K562 (cell line): ENCODE measurements at regions not wholly inside any gene's neighbourhood (a gene's known extent, or its start where the extent isn't known, plus 50 kb on each side); places are given as distances from the start of the nearest gene placed in this dataset.

ENCODE experiments used
- ATAC-seq: fragments of 200-7000 bp; cut with Tn5 transposase; 3 replicates; pipeline ENCODE4 v1.9.1; 2020; ENCODE audit warnings: moderate library complexity
- BruUV-seq: library from RNA; stranded (reverse); fragments of 400-500 nt; replicated peaks from 2 replicates; lab custom pipeline; 2021; lab: Mats Ljungman, UMichigan
- CTCF ChIA-PET: fragments of 300-600 bp; formaldehyde crosslinking; extraction: SDS; loops from one replicate; lab custom pipeline; 2021; ENCODE audit warnings: low intra/inter-chr PET ratio; lab: Yijun Ruan, JAX
- POLR2A ChIA-PET: fragments of 300-600, 350-650 bp; sonication (Branson Sonifier 250); formaldehyde crosslinking; extraction: SDS; loops from one replicate; lab custom pipeline; 2021; ENCODE audit warnings: antibody characterized with exemption, inconsistent platforms; lab: Yijun Ruan, JAX
- DNase-seq, 4 experiments: peaks; one replicate each; pipeline versions ENCODE4 v3.0.0 to v3.0.0-alpha.2; 2011 to 2018; ENCODE audit warnings: low spot score in 3 of 4, mixed read lengths in 3 of 4; ENCODE audit errors: extremely low read depth in 1 of 4
- FAIRE-seq: peaks from 2 replicates; lab custom pipeline; 2011; peaks lifted over from hg19 to GRCh38; lab: Jason Lieb, UNC
- H2AFZ ChIP-seq: 2 replicates; pipeline ENCODE4 v1.6.0; 2011; ENCODE audit warnings: low read depth, low read length, control low read depth, inconsistent platforms
- H3K27ac ChIP-seq: fragments of 200-600 bp; 3 replicates; pipeline ENCODE4 v1.8.0; 2011; ENCODE audit warnings: low read depth, mild to moderate bottlenecking, control low read depth, inconsistent platforms, low read length, moderate library complexity, mixed read lengths; ENCODE audit errors: extremely low read depth
- H3K27me3 ChIP-seq, 2 experiments: fragments of 300-600 bp in 1 of 2; 2 replicates in 1 of 2; 3 replicates in 1 of 2; pipeline versions ENCODE4 v1.6.0 to v1.8.0; 2011; ENCODE audit warnings: inconsistent platforms in 2 of 2, low read length in 2 of 2, mild to moderate bottlenecking in 1 of 2, mixed read lengths in 1 of 2, moderate library complexity in 1 of 2; ENCODE audit not compliant: control insufficient read depth in 2 of 2, insufficient read depth in 2 of 2
- H3K36me3 ChIP-seq: fragments of 300-600 bp; 3 replicates; pipeline ENCODE4 v1.8.0; 2011; ENCODE audit warnings: mild to moderate bottlenecking, low read length, inconsistent platforms; ENCODE audit not compliant: control insufficient read depth, insufficient read depth
- H3K4me1 ChIP-seq, 2 experiments: fragments of 200-600 bp in 1 of 2; replicated peaks in 1 of 2; 2 replicates in 1 of 2; 3 replicates in 1 of 2; pipeline versions ENCODE4 v1.5.1 to v1.8.0; 2011; ENCODE audit warnings: inconsistent platforms in 2 of 2, low read length in 2 of 2, mild to moderate bottlenecking in 1 of 2, mixed read lengths in 1 of 2, moderate library complexity in 1 of 2; ENCODE audit not compliant: control insufficient read depth in 2 of 2, insufficient read depth in 2 of 2
- H3K4me2 ChIP-seq: 2 replicates; pipeline ENCODE4 v1.6.1; 2011; ENCODE audit warnings: low read length, control low read depth, inconsistent platforms, mixed read lengths; ENCODE audit not compliant: insufficient read depth
- H3K4me3 ChIP-seq: fragments of 200-600 bp; sonication (generic), shearing (Covaris generic); 2 replicates; pipeline ENCODE4 v1.5.1; 2016; ENCODE audit warnings: control low read depth, inconsistent platforms
- H3K79me2 ChIP-seq: fragments of 200-600 bp; 3 replicates; pipeline ENCODE4 v1.8.0; 2011; ENCODE audit warnings: low read length, inconsistent platforms; ENCODE audit not compliant: control insufficient read depth, insufficient read depth
- H3K9ac ChIP-seq, 2 experiments: 2 replicates each; pipeline versions ENCODE4 v1.6.0 to v1.6.1; 2011; ENCODE audit warnings: low read depth in 2 of 2, low read length in 2 of 2, control low read depth in 1 of 2, inconsistent platforms in 1 of 2, mild to moderate bottlenecking in 1 of 2, mixed read lengths in 1 of 2; ENCODE audit not compliant: insufficient read depth in 1 of 2
- H3K9me1 ChIP-seq: one replicate; pipeline ENCODE4 v1.6.0; 2011; ENCODE audit warnings: inconsistent platforms, mild to moderate bottlenecking, low read length, moderate library complexity; ENCODE audit not compliant: control insufficient read depth, insufficient read depth
- H3K9me3 ChIP-seq: replicated peaks from 2 replicates; pipeline ENCODE4 v1.5.1; 2011; ENCODE audit warnings: low read depth, low read length, inconsistent platforms; ENCODE audit not compliant: control insufficient read depth, insufficient read depth
- H4K20me1 ChIP-seq: replicated peaks from 2 replicates; pipeline ENCODE4 v1.6.1; 2011; ENCODE audit warnings: low read length, inconsistent platforms, mixed read lengths; ENCODE audit not compliant: control insufficient read depth, insufficient read depth
- ARNT ChIP-seq, 2 experiments: fragments of 450-650 bp; IDR thresholded peaks; 2 replicates each; pipeline ENCODE4 v1.6.1; 2016; ENCODE audit warnings: mild to moderate bottlenecking in 1 of 2
- CBFB ChIP-seq: sonication (generic); formaldehyde crosslinking; IDR thresholded peaks from 2 replicates; pipeline ENCODE4 v1.4.0; 2020; ENCODE audit warnings: mild to moderate bottlenecking, missing genetic modification reagents
- CBX5 ChIP-seq: IDR thresholded peaks from 2 replicates; pipeline ENCODE4 v1.6.1; 2014; ENCODE audit warnings: low read depth, borderline replicate concordance
- E2F1 ChIP-seq: sonication (generic); formaldehyde crosslinking; IDR thresholded peaks from 2 replicates; pipeline ENCODE4 v1.8.1; 2023; ENCODE audit warnings: mild to moderate bottlenecking, missing genetic modification reagents, moderate library complexity
- HDAC2 ChIP-seq: fragments of 450-650 bp; IDR thresholded peaks from 2 replicates; pipeline ENCODE4 v1.6.1; 2016; ENCODE audit warnings: mild to moderate bottlenecking
- HNRNPLL ChIP-seq: fragments of 200-400 bp; formaldehyde crosslinking; IDR thresholded peaks from 2 replicates; pipeline ENCODE4 v1.6.1; 2017; ENCODE audit warnings: low read length, low read depth, mild to moderate bottlenecking; ENCODE audit not compliant: poor library complexity, severe bottlenecking
- NFRKB ChIP-seq: fragments of 450-650 bp; IDR thresholded peaks from 2 replicates; pipeline ENCODE4 v1.6.1; 2016; ENCODE audit warnings: low read depth
- RAD21 ChIP-seq, 2 experiments: fragments of 250-450 bp in 1 of 2; fragments of 450-650 bp in 1 of 2; sonication (Bioruptor Pico) in 1 of 2; formaldehyde crosslinking in 1 of 2; IDR thresholded peaks in 1 of 2; conservative IDR thresholded peaks in 1 of 2; 2 replicates each; pipeline versions ENCODE4 v1.4.0 to v1.8.0; 2020 to 2022; ENCODE audit warnings: mild to moderate bottlenecking in 2 of 2, moderate library complexity in 1 of 2
- RBM39 ChIP-seq: fragments of 200-400 bp; formaldehyde crosslinking; optimal IDR thresholded peaks from 2 replicates; pipeline ENCODE3; 2018; ENCODE audit warnings: low read depth, low read length
- SMAD4 ChIP-seq: fragments of 250-450 bp; sonication (Bioruptor Pico); conservative IDR thresholded peaks from 2 replicates; pipeline ENCODE4 v1.8.0; 2021; ENCODE audit warnings: inconsistent platforms, mild to moderate bottlenecking, moderate library complexity
- SMC3 ChIP-seq: conservative IDR thresholded peaks from 2 replicates; pipeline ENCODE4 v1.6.1; 2011; ENCODE audit warnings: low read depth, low read length, improper control_type of control experiment; ENCODE audit not compliant: insufficient read depth
- SP2 ChIP-seq: IDR thresholded peaks from 2 replicates; pipeline ENCODE4 v1.6.1; 2011; ENCODE audit warnings: mild to moderate bottlenecking, low read depth, low read length, moderate library complexity; ENCODE audit not compliant: poor library complexity, severe bottlenecking; ENCODE audit errors: extremely low read depth
- TEAD2 ChIP-seq: fragments of 450-650 bp; IDR thresholded peaks from 2 replicates; pipeline ENCODE4 v1.6.1; 2016; ENCODE audit warnings: missing genetic modification characterization, control low read depth, missing compliant biosample characterization
- ZBTB2 ChIP-seq: fragments of 450-650 bp; IDR thresholded peaks from 2 replicates; pipeline ENCODE4 v1.6.1; 2016; ENCODE audit warnings: antibody characterized with exemption
- ZKSCAN1 ChIP-seq: fragments of 150-350 bp; IDR thresholded peaks from 2 replicates; pipeline ENCODE4 v1.6.1; 2016; ENCODE audit warnings: low read depth, low read length
- WGBS: fragments of 100-300 bp; shearing (Covaris generic); methylation state at CpG from one replicate; pipeline ENCODE4 v1.1.6; 2016; ENCODE audit warnings: low coverage, mixed read lengths; ENCODE audit not compliant: insufficient coverage; ENCODE audit errors: missing lambda C conversion rate; 5-methylcytosine and 5-hydroxymethylcytosine counted together
- in situ Hi-C: fragments of 300-500 bp; cut with MboI; formaldehyde crosslinking; loops from 4 replicates; pipeline ENCODE4 v1.15.0; 2018; ENCODE audit warnings: inconsistent platforms, mixed read lengths
- intact Hi-C: fragments of 100-400 bp; cut with micrococcal nuclease; formaldehyde crosslinking; loops from 2 replicates; pipeline ENCODE4 v1.14.2; 2022
- TF ChIP-seq, protein P1 (sequence below): fragments of 450-650 bp; IDR thresholded peaks from 2 replicates; pipeline ENCODE4 v1.7.1; 2018; ENCODE audit warnings: mild to moderate bottlenecking, low read depth; ENCODE audit not compliant: partially characterized antibody
- TF ChIP-seq, protein P2 (sequence below): fragments of 450-650 bp; formaldehyde crosslinking; conservative IDR thresholded peaks from 2 replicates; pipeline ENCODE4 v1.4.0; 2022; ENCODE audit warnings: mild to moderate bottlenecking, missing genetic modification characterization

GRCh38 chr3:74267588-74268184, 346.8 kb downstream of the CNTN3 start:
- Histone ChIP-seq H3K9ac (no peak overlapping the region), H3K27ac (no peak overlapping the region), H3K9me3 (no peaks in the 10 kb centered on the region), H3K27me3 (no peaks in the 10 kb centered on the region), H3K79me2 (no peaks in the 10 kb centered on the region), H4K20me1 (no peaks in the 10 kb centered on the region), H3K9me1 (no peaks in the 10 kb centered on the region), H3K36me3 (no peaks in the 10 kb centered on the region), H3K4me3 (no peak overlapping the region), H3K4me2 (no peak overlapping the region), H2AFZ (no peak overlapping the region), H3K4me1 (no peaks in the 10 kb centered on the region)
- ATAC-seq (no peak), FAIRE-seq (no peak), DNase-seq (peak; percentile 13 to 36 (median 30))
- CTCF ChIA-PET: no interaction called here
- WGBS: 5% methylated on average over 13 of the region's 13 CpGs
- intact Hi-C loops: no loop called here
- POLR2A ChIA-PET: no interaction called here
- in situ Hi-C loops: no loop called here
- BruUV-seq: no TSS peak
- TF ChIP-seq, protein P1, sequence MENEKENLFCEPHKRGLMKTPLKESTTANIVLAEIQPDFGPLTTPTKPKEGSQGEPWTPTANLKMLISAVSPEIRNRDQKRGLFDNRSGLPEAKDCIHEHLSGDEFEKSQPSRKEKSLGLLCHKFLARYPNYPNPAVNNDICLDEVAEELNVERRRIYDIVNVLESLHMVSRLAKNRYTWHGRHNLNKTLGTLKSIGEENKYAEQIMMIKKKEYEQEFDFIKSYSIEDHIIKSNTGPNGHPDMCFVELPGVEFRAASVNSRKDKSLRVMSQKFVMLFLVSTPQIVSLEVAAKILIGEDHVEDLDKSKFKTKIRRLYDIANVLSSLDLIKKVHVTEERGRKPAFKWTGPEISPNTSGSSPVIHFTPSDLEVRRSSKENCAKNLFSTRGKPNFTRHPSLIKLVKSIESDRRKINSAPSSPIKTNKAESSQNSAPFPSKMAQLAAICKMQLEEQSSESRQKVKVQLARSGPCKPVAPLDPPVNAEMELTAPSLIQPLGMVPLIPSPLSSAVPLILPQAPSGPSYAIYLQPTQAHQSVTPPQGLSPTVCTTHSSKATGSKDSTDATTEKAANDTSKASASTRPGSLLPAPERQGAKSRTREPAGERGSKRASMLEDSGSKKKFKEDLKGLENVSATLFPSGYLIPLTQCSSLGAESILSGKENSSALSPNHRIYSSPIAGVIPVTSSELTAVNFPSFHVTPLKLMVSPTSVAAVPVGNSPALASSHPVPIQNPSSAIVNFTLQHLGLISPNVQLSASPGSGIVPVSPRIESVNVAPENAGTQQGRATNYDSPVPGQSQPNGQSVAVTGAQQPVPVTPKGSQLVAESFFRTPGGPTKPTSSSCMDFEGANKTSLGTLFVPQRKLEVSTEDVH: no peak
- TF ChIP-seq SMAD4 (CRISPR knock-in tag) (no peak), CBX5 (no peak), SP2 (no peak), TEAD2 (tag) (no peak), SMC3 (0 out of 2 replicates have a peak, but pooled peaks have one; percentile 13), HNRNPLL (no peak), ZBTB2 (no peak), CBFB (CRISPR knock-in tag) (no peak), ARNT (IDR thresholded peaks at IDR 0.05) (no peak), RBM39 (no peak), ZKSCAN1 (no peak), RAD21 (CRISPR knock-in tag; conservative IDR thresholded peaks at IDR 0.05 in 1 of 2, IDR thresholded peaks at IDR 0.05 in 1 of 2) (peak; percentile 20 to 35; a peak in 2 of 4 replicates), NFRKB (no peak), E2F1 (CRISPR knock-in tag) (no peak), HDAC2 (no peak)
- TF ChIP-seq, protein P2, sequence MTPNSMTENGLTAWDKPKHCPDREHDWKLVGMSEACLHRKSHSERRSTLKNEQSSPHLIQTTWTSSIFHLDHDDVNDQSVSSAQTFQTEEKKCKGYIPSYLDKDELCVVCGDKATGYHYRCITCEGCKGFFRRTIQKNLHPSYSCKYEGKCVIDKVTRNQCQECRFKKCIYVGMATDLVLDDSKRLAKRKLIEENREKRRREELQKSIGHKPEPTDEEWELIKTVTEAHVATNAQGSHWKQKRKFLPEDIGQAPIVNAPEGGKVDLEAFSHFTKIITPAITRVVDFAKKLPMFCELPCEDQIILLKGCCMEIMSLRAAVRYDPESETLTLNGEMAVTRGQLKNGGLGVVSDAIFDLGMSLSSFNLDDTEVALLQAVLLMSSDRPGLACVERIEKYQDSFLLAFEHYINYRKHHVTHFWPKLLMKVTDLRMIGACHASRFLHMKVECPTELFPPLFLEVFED (CRISPR knock-in tag): no peak
